Body of pancreas (tissue), 4 donors: ENCODE measurements at regions not wholly inside any gene's neighbourhood (a gene's known extent, or its start where the extent isn't known, plus 50 kb on each side); places are given as distances from the start of the nearest gene placed in this dataset.

Experiments
- ATAC-seq: fragments of 150-250 bp; one replicate; pipeline ENCODE4 v1.9.1; 2016
- DNase-seq, 4 donors: peaks; one replicate each; pipeline ENCODE4 v3.0.0-alpha.2; 2019
- H3K27ac ChIP-seq, 4 donors: fragments of 200-600 bp; sonication (generic); 1 replicate in 3 of 4; 2 replicates in 1 of 4; pipeline versions ENCODE4 v1.5.1 to v1.6.1; 2016 to 2019; ENCODE audit warnings: mild to moderate bottlenecking in 1 of 4, mixed read lengths in 1 of 4, moderate library complexity in 1 of 4
- H3K27me3 ChIP-seq, 2 donors: fragments of 200-600 bp; sonication (generic); one replicate each; pipeline ENCODE4 v1.6.0; 2016; ENCODE audit warnings: mild to moderate bottlenecking in 1 of 2
- H3K36me3 ChIP-seq, 2 donors: fragments of 200-600 bp; sonication (generic); replicated peaks in 1 of 2; 2 replicates each; pipeline ENCODE4 v1.5.1; 2016; ENCODE audit warnings: low read depth in 2 of 2; ENCODE audit not compliant: insufficient read depth in 1 of 2
- H3K4me1 ChIP-seq: fragments of 200-600 bp; sonication (generic); one replicate; pipeline ENCODE4 v1.6.0; 2016
- H3K4me3 ChIP-seq, 2 donors: fragments of 200-600 bp; sonication (generic); 1 replicate in 1 of 2; 2 replicates in 1 of 2; pipeline ENCODE4 v1.5.1; 2016 to 2019
- H3K9me3 ChIP-seq, 3 donors: fragments of 200-600 bp; sonication (generic); 1 replicate in 2 of 3; 2 replicates in 1 of 3; pipeline ENCODE4 v1.5.1; 2016
- CTCF ChIP-seq, 7 experiments: fragments of 450-650 bp in 4 of 7; fragments of 200-600 bp in 3 of 7; sonication (generic) in 3 of 7; IDR thresholded peaks; one replicate each; pipeline ENCODE4 v1.5.1; 2016 to 2019; ENCODE audit warnings: antibody characterized with exemption in 7 of 7
- POLR2A ChIP-seq, 3 donors: fragments of 450-650 bp; IDR thresholded peaks; one replicate each; pipeline ENCODE4 v1.6.1; 2016; ENCODE audit warnings: antibody characterized with exemption in 3 of 3, mild to moderate bottlenecking in 2 of 3
- WGBS, 2 donors: methylation state at CpG; one replicate each; pipeline ENCODE4 v1.1.5; 2017; 5-methylcytosine and 5-hydroxymethylcytosine counted together
- intact Hi-C: fragments of 100-400 bp; cut with DNase I; formaldehyde crosslinking; loops from one replicate; pipeline ENCODE4 v1.15.1; 2023

DNA sequence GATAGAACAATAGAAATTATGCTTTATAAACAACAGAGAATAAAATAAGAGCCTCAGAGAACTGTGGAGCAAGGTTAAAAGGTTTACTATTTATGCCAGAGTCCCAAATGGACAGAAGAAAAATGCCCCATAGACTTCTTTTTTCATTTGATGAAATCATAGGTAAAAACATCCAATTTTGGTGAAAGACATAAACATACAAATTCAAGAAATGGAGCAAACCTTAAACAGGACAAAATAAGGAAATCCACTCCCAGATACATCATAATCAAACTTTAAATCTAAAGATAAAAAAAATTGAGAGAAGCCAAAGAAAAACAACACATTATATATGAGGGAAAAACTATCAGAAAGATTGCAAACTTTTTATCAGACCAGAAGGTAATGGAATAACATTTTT is 182.8 kb downstream of the GADD45G start:
- Histone ChIP-seq H3K36me3 (no peaks in the 10 kb centered on the region), H3K27ac (no peak overlapping the region), H3K9me3 (no peaks in the 10 kb centered on the region), H3K27me3 (no peaks in the 10 kb centered on the region), H3K4me1 (no peaks in the 10 kb centered on the region), H3K4me3 (no peak overlapping the region)
- DNase-seq (no peak), ATAC-seq (no peak)
- TF ChIP-seq POLR2A (IDR thresholded peaks at IDR 0.05) (no peak), CTCF (IDR thresholded peaks at IDR 0.05) (no peak)
- intact Hi-C loops: no loop called here

DNA sequence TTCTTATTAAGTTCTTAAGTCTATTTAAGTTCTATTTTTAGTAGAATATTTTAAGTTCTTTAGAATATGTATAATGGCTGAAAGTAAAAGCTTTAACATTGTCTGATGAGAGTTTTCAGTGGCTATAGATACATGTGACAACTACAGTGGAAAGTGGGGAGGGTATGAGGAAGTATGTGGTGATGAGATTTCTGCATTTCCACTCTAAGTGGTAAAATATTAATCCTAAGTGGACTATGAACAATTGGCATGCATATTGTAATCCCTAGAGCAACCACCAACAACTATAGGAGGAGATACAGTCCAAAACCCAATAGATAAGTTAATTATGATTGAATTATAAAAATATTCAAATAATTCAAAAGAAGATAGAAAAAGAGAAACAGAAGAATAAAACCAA is 183.6 kb downstream of the GADD45G start:
- no peaks in the 10 kb centered on the region for H3K4me1 ChIP-seq
- intact Hi-C loops: no loop called here
- no peak overlapping the region for H3K4me3 ChIP-seq
- H3K36me3 ChIP-seq: no peaks in the 10 kb centered on the region
- DNase-seq (no peak), ATAC-seq (no peak)
- H3K27me3 ChIP-seq: no peaks in the 10 kb centered on the region
- no peaks in the 10 kb centered on the region for H3K9me3 ChIP-seq
- TF ChIP-seq POLR2A (IDR thresholded peaks at IDR 0.05): no peak
- no peak for TF ChIP-seq CTCF (IDR thresholded peaks at IDR 0.05)
- H3K27ac ChIP-seq: no peak overlapping the region

- ATAC-seq (no peak), DNase-seq (no peak)
- no peak overlapping the region for H3K27ac ChIP-seq
- H3K4me3 ChIP-seq: no peak overlapping the region
- no peaks in the 10 kb centered on the region for H3K9me3 ChIP-seq
- no peaks in the 10 kb centered on the region for H3K27me3 ChIP-seq
- peaks cover 3% of the 10 kb centered on the region for H3K4me1 ChIP-seq
- TF ChIP-seq CTCF (IDR thresholded peaks at IDR 0.05) (no peak), POLR2A (IDR thresholded peaks at IDR 0.05) (no peak)
- no peaks in the 10 kb centered on the region for H3K36me3 ChIP-seq
- intact Hi-C loops: no loop called here
- WGBS, 2 donors: 84 to 93% methylated on average over 8 of the region's 8 CpGs
Observed at GRCh38 chr9:89789922-89790510, 185.2 kb downstream of the GADD45G start.

DNA sequence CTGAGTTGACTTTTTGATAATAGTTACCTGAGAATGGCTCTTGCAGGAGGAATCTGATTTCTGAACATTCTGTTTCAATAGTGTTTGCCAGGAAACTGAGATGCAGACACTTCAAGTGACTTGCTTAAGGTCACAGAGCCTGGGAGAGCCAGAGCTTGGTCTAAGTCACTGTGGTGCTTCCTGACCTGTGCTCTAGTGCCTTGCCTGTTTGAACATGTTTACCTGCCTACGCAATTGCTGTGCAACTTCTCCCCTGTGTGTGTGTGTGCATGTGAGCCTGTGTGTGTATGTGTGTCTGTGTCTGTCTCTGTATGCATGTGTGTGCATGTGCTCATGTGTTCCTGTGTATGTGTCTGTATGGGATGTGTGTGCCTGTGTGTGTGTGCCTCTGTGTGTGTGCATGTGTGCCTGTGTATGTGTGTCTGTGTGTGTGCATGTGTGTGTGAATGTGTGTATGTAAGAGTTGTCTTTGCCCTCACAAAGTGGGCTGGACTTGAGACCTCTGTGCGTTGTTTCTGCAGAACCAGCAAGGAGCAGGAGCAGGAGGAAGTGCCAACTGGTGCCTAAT is 185.8 kb downstream of the GADD45G start:
- WGBS, 2 donors: 80 to 89% methylated on average over 2 of the region's 2 CpGs

More for the DNA sequence above, 185.8 kb downstream of the GADD45G start:
- Histone ChIP-seq H3K9me3 (no peaks in the 10 kb centered on the region), H3K27me3 (no peaks in the 10 kb centered on the region), H3K4me3 (no peak overlapping the region), H3K27ac (no peak overlapping the region), H3K36me3 (no peaks in the 10 kb centered on the region), H3K4me1 (peaks cover 9% of the 10 kb centered on the region)
- DNase-seq: no peak
- no peak for ATAC-seq
- intact Hi-C loops: no loop called here
- no peak for TF ChIP-seq CTCF (IDR thresholded peaks at IDR 0.05)
